SK-N-MC (cell line): ENCODE measurements at regions not wholly inside any gene's neighbourhood (a gene's known extent, or its start where the extent isn't known, plus 50 kb on each side); places are given as distances from the start of the nearest gene placed in this dataset.

Source experiments
- DNase-seq: peaks from one replicate; pipeline ENCODE4 v3.0.0-alpha.2; 2011; ENCODE audit warnings: low read depth, low spot score
- H3K27ac ChIP-seq: fragments of 200-600 bp; sonication (generic); 2 replicates; pipeline ENCODE4 v1.5.1; 2016; ENCODE audit warnings: mixed run types
- H3K36me3 ChIP-seq: fragments of 200-600 bp; sonication (generic); 2 replicates; pipeline ENCODE4 v1.6.1; 2017; ENCODE audit warnings: antibody characterized with exemption, low read length, mixed read lengths; ENCODE audit not compliant: insufficient read depth
- H3K4me3 ChIP-seq: fragments of 200-600 bp; sonication (generic); 2 replicates; pipeline ENCODE4 v1.5.1; 2016
- H3K9ac ChIP-seq: fragments of 200-600 bp; sonication (generic); 2 replicates; pipeline ENCODE4 v1.8.0; 2017; ENCODE audit warnings: mixed run types, mixed read lengths; ENCODE audit not compliant: insufficient read length
- H3K9me3 ChIP-seq: fragments of 200-600 bp; sonication (generic); 2 replicates; pipeline ENCODE4 v1.6.1; 2017; ENCODE audit warnings: low read depth, mild to moderate bottlenecking, antibody characterized with exemption, low read length, moderate library complexity, mixed read lengths
- EZH2 ChIP-seq: fragments of 200-600 bp; sonication (generic); IDR thresholded peaks from one replicate; pipeline ENCODE4 v1.6.1; 2017; ENCODE audit warnings: antibody characterized with exemption
- FOXP2 ChIP-seq: optimal IDR thresholded peaks from 2 replicates; pipeline ENCODE3; 2011; ENCODE audit warnings: mild to moderate bottlenecking, moderate library complexity; ENCODE audit not compliant: insufficient read depth; ENCODE audit errors: extremely low read length, control extremely low read depth
- POLR2AphosphoS5 ChIP-seq: IDR thresholded peaks from 2 replicates; pipeline ENCODE4 v1.6.1; 2012; ENCODE audit warnings: mild to moderate bottlenecking, low read depth, low read length, borderline replicate concordance

DNA sequence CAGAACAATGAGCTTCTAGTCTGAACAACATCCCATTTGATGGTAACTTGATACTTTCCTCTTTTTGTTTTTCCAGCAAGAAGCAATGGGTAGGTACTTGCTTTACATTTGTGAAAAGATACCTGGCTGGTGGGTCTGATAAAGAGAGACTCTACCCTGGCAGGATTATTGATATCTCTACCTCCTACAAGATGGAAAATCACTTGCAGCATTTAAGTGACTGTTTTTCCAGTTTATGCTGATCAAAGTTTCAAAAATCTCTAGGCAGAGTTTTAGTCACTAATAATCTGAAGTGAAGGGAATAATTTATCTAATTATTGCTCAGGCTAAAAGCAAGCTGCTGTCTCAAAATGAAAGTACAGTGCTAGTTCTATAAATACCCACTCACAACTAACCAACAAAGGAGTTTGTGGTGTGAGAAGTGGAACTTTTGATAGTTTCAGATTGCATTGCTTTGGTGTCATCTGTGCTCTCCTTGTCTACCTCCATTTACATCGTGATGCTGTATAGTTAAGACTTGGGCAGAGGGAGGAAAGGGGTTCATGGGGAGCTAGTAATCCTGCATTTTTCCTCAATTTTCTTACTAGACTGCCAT, 86.0 kb upstream of the ANKRD1 start:
- H3K27ac ChIP-seq, result peak overlapping the region; percentile 64
- DNase-seq, result no peak
- no peak for TF ChIP-seq EZH2
- TF ChIP-seq POLR2AphosphoS5, result no peak
- no peak for TF ChIP-seq FOXP2
- no peak overlapping the region for H3K9ac ChIP-seq
- no peaks in the 10 kb centered on the region for H3K36me3 ChIP-seq
- no peak overlapping the region for H3K4me3 ChIP-seq
- no peaks in the 10 kb centered on the region for H3K9me3 ChIP-seq

DNA sequence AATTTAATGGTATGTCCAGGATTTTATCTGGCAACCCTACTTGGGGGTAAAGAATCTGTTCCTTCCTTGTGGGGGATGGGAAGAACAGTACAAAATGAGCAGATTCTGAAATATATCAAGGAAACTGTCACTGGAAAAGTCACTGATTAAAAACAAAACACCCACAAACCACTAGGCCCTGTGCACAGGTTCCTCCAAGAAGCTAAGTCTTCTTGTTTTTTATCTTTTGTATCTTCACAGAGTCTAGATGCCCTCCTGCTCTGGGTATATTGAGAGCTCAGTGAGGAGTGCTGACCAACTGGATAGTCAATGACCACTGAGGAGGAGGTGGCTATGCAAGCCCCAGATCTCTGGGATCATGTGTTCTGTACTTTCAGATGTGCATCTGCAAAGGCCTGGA, 86.8 kb upstream of the ANKRD1 start:
- no peak for TF ChIP-seq POLR2AphosphoS5
- no peak for TF ChIP-seq EZH2
- TF ChIP-seq FOXP2, result no peak
- H3K36me3 ChIP-seq, result no peaks in the 10 kb centered on the region
- H3K4me3 ChIP-seq, result no peak overlapping the region
- H3K9ac ChIP-seq, result no peak overlapping the region
- peak overlapping the region; percentile 64; the same call in 1 of the 2 replicates for H3K27ac ChIP-seq
- no peaks in the 10 kb centered on the region for H3K9me3 ChIP-seq
- no peak for DNase-seq

DNA sequence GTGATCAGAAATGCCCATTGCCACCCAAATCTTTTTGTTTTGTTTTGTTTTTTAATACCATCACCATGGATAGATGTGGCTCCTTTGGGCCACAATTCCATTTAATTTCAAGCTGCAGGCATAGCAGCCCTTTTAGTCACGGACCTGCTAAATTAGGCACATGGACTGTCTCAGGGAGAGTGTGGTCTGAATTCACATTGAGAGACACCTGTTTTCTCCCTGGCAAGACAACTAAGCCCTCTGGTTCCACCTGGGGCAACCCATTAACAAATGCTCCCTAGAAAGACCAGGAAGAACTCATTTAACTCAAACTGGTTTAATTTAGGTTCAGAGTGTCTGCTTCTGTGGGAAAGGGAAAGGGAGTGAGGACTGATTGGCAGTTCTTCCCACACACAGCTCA, 88.2 kb upstream of the ANKRD1 start:
- H3K27ac ChIP-seq, result no peak overlapping the region
- TF ChIP-seq EZH2, result no peak
- no peak for TF ChIP-seq FOXP2
- TF ChIP-seq POLR2AphosphoS5, result no peak
- no peaks in the 10 kb centered on the region for H3K9me3 ChIP-seq
- H3K9ac ChIP-seq, result no peak overlapping the region
- no peaks in the 10 kb centered on the region for H3K36me3 ChIP-seq
- DNase-seq, result no peak
- H3K4me3 ChIP-seq, result no peak overlapping the region

GRCh38 chr10:91010952-91011351, 90.1 kb upstream of the ANKRD1 start:
- Histone ChIP-seq H3K9me3 (no peaks in the 10 kb centered on the region), H3K36me3 (no peaks in the 10 kb centered on the region), H3K27ac (peak overlapping the region; percentile 60), H3K4me3 (no peak overlapping the region), H3K9ac (no peak overlapping the region)
- DNase-seq, result no peak
- TF ChIP-seq EZH2 (no peak), POLR2AphosphoS5 (no peak), FOXP2 (no peak)

DNA sequence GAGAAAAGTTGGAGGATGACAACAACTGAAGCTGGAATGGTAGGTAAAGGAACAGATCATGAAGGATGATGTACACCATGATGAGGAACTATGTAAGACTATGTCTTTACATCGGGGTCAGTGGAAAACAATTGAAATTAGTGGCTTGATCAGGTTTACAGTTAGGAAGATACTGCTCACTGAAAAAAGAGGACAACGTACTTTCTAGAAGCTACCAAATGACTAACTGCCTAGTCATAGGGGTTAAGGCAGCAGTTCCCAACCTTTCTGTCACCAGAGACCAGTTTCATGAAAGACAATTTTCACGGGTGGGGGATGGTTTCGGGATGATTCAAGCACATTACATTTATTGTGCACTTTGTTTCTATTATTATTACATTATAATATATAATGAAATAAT, 91.6 kb upstream of the ANKRD1 start:
- no peaks in the 10 kb centered on the region for H3K36me3 ChIP-seq
- no peak for TF ChIP-seq POLR2AphosphoS5
- TF ChIP-seq EZH2, result no peak
- TF ChIP-seq FOXP2, result no peak
- H3K4me3 ChIP-seq, result no peak overlapping the region
- no peak overlapping the region for H3K27ac ChIP-seq
- H3K9me3 ChIP-seq, result no peaks in the 10 kb centered on the region
- no peak for DNase-seq
- H3K9ac ChIP-seq, result no peak overlapping the region

DNA sequence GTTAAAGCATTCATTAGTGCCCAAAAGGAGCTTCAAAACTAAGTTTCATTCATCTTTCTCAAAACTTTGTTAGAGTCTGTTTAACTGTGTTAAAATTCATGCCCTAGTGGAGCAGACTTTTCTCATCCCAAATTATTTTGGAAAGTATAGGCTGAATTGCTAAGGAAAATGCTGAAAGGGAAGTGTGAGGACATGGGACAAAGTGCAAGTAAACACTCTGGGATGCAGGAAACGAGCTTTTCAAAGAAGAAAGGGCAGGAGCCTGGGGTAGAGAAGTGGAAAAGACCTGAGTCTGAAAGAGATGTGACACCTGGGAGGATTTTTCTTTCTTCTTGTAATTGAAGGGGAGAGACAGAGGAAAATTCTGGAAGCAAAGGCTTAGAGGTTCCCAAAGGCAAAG, 93.1 kb upstream of the ANKRD1 start:
- no peak overlapping the region for H3K4me3 ChIP-seq
- TF ChIP-seq POLR2AphosphoS5 (no peak), FOXP2 (no peak), EZH2 (no peak)
- H3K9me3 ChIP-seq, result no peaks in the 10 kb centered on the region
- no peaks in the 10 kb centered on the region for H3K36me3 ChIP-seq
- H3K27ac ChIP-seq, result no peak overlapping the region
- no peak for DNase-seq
- H3K9ac ChIP-seq, result no peak overlapping the region

- no peak overlapping the region for H3K4me3 ChIP-seq
- no peak overlapping the region for H3K27ac ChIP-seq
- no peak overlapping the region for H3K9ac ChIP-seq
- no peaks in the 10 kb centered on the region for H3K36me3 ChIP-seq
- TF ChIP-seq EZH2 (no peak), POLR2AphosphoS5 (no peak), FOXP2 (no peak)
- no peak for DNase-seq
- H3K9me3 ChIP-seq, result no peaks in the 10 kb centered on the region
Measured at GRCh38 chr10:91017198-91017597, 96.3 kb upstream of the ANKRD1 start.

GRCh38 chr10:91021901-91022300, 101.0 kb upstream of the ANKRD1 start:
- TF ChIP-seq FOXP2, result no peak
- TF ChIP-seq POLR2AphosphoS5, result no peak
- TF ChIP-seq EZH2, result no peak
- Histone ChIP-seq H3K36me3 (no peaks in the 10 kb centered on the region), H3K9ac (no peak overlapping the region), H3K9me3 (no peaks in the 10 kb centered on the region), H3K4me3 (no peak overlapping the region), H3K27ac (no peak overlapping the region)
- DNase-seq, result no peak

- H3K36me3 ChIP-seq, result no peaks in the 10 kb centered on the region
- H3K27ac ChIP-seq, result no peak overlapping the region
- no peak overlapping the region for H3K9ac ChIP-seq
- TF ChIP-seq EZH2 (no peak), FOXP2 (no peak), POLR2AphosphoS5 (no peak)
- H3K4me3 ChIP-seq, result no peak overlapping the region
- H3K9me3 ChIP-seq, result no peaks in the 10 kb centered on the region
- no peak for DNase-seq
Measured at GRCh38 chr10:91022390-91022789, 101.5 kb upstream of the ANKRD1 start.
